PC-3 (cell line): ENCODE measurements at regions not wholly inside any gene's neighbourhood (a gene's known extent, or its start where the extent isn't known, plus 50 kb on each side); places are given as distances from the start of the nearest gene placed in this dataset.

ENCODE experiments used
- ATAC-seq: fragments of 200-7000 bp; cut with Tn5 transposase; 2 replicates; pipeline ENCODE4 v1.9.1; 2020; ENCODE audit warnings: mild to moderate bottlenecking, moderate library complexity
- BruUV-seq: library from RNA; stranded (reverse); fragments of 400-500 nt; replicated peaks from 2 replicates; lab custom pipeline; 2021; lab: Mats Ljungman, UMichigan
- CTCF ChIA-PET: fragments of 300-600 bp; sonication (Branson Sonifier 250); formaldehyde crosslinking; loops from one replicate; lab custom pipeline; 2022; ENCODE audit warnings: antibody characterized with exemption; lab: Charles Lee
- POLR2A ChIA-PET: fragments of 300-600 bp; sonication (Branson Sonifier 250); formaldehyde crosslinking; loops from one replicate; lab custom pipeline; 2022; ENCODE audit warnings: antibody characterized with exemption; ENCODE audit not compliant: unreplicated experiment; lab: Charles Lee
- DNase-seq: peaks from one replicate; pipeline ENCODE4 v3.0.0-alpha.2; 2015
- H2AFZ ChIP-seq: fragments of 300-600 bp; sonication (generic); 2 replicates; pipeline ENCODE4 v1.6.0; 2016; ENCODE audit warnings: antibody characterized with exemption, low read length
- H3F3A ChIP-seq: fragments of 300-600 bp; sonication (generic); one replicate; pipeline ENCODE4 v1.6.0; 2017; ENCODE audit warnings: antibody characterized with exemption, low read length, control low read depth, mild to moderate bottlenecking; ENCODE audit not compliant: unreplicated experiment
- H3K27ac ChIP-seq: fragments of 300-600 bp; sonication (generic); 2 replicates; pipeline ENCODE4 v1.5.1; 2016; ENCODE audit warnings: mild to moderate bottlenecking, low read length
- H3K27me3 ChIP-seq: fragments of 300-600 bp; sonication (generic); 2 replicates; pipeline ENCODE4 v1.6.1; 2016; ENCODE audit warnings: low read length, mixed read lengths
- H3K36me3 ChIP-seq: fragments of 300-600 bp; sonication (generic); 2 replicates; pipeline ENCODE4 v1.6.1; 2016; ENCODE audit warnings: low read depth, mixed run types, low read length, mixed read lengths
- H3K4me1 ChIP-seq: fragments of 300-600 bp; sonication (generic); 2 replicates; pipeline ENCODE4 v1.5.1; 2016; ENCODE audit warnings: low read length; ENCODE audit not compliant: insufficient read depth
- H3K4me2 ChIP-seq: fragments of 300-600 bp; sonication (generic); 2 replicates; pipeline ENCODE4 v1.6.0; 2016; ENCODE audit warnings: low read length
- H3K4me3 ChIP-seq: fragments of 300-600 bp; sonication (generic); 2 replicates; pipeline ENCODE4 v1.5.1; 2016; ENCODE audit warnings: mild to moderate bottlenecking, low read length, mixed read lengths
- H3K79me2 ChIP-seq: fragments of 300-600 bp; sonication (generic); 2 replicates; pipeline ENCODE4 v1.6.1; 2017; ENCODE audit warnings: low read length, mixed read lengths
- H3K9ac ChIP-seq: fragments of 300-600 bp; sonication (generic); 2 replicates; pipeline ENCODE4 v1.6.0; 2016; ENCODE audit warnings: mild to moderate bottlenecking, low read length
- H3K9me2 ChIP-seq: fragments of 300-600 bp; sonication (generic); replicated peaks from 2 replicates; pipeline ENCODE4 v1.6.1; 2016; ENCODE audit warnings: mixed run types, low read length, mixed read lengths
- H3K9me3 ChIP-seq: fragments of 300-600 bp; sonication (generic); 2 replicates; pipeline ENCODE4 v1.6.1; 2016; ENCODE audit warnings: low read length, mixed read lengths
- H4K20me1 ChIP-seq: fragments of 300-600 bp; sonication (generic); 2 replicates; pipeline ENCODE4 v1.6.1; 2016; ENCODE audit warnings: low read length, mixed read lengths
- EZH2 ChIP-seq: fragments of 300-600 bp; sonication (generic); IDR thresholded peaks from one replicate; pipeline ENCODE4 v1.6.1; 2017; ENCODE audit warnings: antibody characterized with exemption, mild to moderate bottlenecking, low read length; ENCODE audit not compliant: unreplicated experiment
- EZH2phosphoT487 ChIP-seq: fragments of 300-600 bp; sonication (generic); IDR thresholded peaks from 2 replicates; pipeline ENCODE4 v1.6.1; 2018; ENCODE audit warnings: mild to moderate bottlenecking, antibody characterized with exemption, low read length, borderline replicate concordance
- intact Hi-C: fragments of 100-400 bp; cut with micrococcal nuclease; formaldehyde crosslinking; loops from 2 replicates; pipeline ENCODE4 v1.9.0; 2023
- TF ChIP-seq, protein P1 (sequence below): fragments of 300-600 bp; sonication (generic); conservative IDR thresholded peaks from 2 replicates; pipeline ENCODE4 v1.5.1; 2017; ENCODE audit warnings: antibody characterized with exemption, low read depth, mild to moderate bottlenecking, low read length

DNA sequence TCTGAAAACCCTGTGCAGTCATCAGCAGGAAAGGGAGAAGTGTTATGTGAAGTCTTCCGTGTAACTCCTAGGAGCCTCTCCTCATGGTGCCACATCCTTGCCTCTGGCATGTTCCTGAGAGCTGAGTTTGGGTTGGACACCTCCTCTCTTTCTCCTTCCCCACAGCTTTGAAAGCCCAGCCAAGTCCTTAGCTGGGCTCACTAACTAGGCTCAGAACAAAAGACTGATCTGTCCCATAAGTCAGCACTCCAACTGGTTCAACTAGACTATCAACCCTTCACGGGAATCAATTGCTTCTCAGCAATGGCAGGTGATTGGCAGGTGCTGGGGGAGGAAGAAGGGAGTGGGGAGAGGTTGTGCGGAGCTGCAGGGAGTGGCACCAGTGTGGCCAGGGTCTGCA is 509.9 kb upstream of the B3GAT1 start:
- ChIA-PET POLR2A (no interaction called here), CTCF (no interaction called here)

DNA sequence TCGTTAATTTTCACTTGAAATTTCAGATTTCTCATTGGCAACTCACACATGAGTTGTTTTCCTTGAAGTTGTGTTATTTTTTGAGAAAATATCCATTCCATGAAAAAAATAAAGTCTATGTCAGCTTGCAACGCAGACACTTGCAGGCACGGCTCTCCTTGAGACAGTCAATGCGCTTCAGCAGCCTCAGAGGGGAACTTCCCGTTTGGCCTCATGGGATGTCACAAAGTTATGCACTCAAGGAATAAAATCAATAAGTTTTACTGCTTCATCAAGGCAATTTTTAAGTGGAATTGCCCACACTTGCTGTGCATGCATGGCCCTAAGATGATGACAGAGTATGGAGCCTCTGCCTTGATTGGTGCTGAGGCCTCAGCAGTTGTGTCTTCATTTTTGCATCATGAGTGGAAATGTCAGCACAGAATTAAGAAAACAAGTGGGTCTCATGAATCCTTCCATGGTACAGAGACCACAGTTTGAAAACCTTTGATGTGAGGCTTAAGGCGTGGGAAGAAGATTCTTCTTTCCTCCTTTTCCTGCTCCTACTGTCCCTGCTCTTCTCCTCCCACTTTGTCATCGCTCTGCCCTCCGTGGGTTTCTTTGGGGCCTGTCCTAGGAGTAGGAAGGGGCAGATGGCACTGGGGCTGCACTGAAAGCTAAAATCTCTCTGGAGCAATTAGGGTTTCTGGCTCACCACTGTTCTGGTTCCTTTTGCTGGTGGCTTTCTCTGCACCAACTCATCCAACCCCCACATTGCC is 509.0 kb upstream of the B3GAT1 start:
- no TSS peak for BruUV-seq
- H3K27me3 ChIP-seq, result peaks cover 21% of the 10 kb centered on the region; the same call in 1 of the 2 replicates

More for the DNA sequence above, 509.9 kb upstream of the B3GAT1 start:
- TF ChIP-seq EZH2phosphoT487, result no peak
- no peak for TF ChIP-seq EZH2
- TF ChIP-seq, protein P1, sequence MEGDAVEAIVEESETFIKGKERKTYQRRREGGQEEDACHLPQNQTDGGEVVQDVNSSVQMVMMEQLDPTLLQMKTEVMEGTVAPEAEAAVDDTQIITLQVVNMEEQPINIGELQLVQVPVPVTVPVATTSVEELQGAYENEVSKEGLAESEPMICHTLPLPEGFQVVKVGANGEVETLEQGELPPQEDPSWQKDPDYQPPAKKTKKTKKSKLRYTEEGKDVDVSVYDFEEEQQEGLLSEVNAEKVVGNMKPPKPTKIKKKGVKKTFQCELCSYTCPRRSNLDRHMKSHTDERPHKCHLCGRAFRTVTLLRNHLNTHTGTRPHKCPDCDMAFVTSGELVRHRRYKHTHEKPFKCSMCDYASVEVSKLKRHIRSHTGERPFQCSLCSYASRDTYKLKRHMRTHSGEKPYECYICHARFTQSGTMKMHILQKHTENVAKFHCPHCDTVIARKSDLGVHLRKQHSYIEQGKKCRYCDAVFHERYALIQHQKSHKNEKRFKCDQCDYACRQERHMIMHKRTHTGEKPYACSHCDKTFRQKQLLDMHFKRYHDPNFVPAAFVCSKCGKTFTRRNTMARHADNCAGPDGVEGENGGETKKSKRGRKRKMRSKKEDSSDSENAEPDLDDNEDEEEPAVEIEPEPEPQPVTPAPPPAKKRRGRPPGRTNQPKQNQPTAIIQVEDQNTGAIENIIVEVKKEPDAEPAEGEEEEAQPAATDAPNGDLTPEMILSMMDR, result no peak
- Histone ChIP-seq H3K4me1 (no peaks in the 10 kb centered on the region), H3K4me2 (no peak overlapping the region), H3K9ac (no peak overlapping the region), H3K9me2 (no peaks in the 10 kb centered on the region), H3F3A (no peaks in the 10 kb centered on the region), H3K4me3 (no peak overlapping the region), H3K79me2 (no peaks in the 10 kb centered on the region), H3K36me3 (no peaks in the 10 kb centered on the region), H4K20me1 (no peaks in the 10 kb centered on the region), H2AFZ (no peak overlapping the region), H3K27ac (no peak overlapping the region), H3K9me3 (peaks cover 11% of the 10 kb centered on the region; the same call in 1 of the 2 replicates), H3K27me3 (peaks cover 16% of the 10 kb centered on the region; the same call in 1 of the 2 replicates)
- DNase-seq (no peak), ATAC-seq (no peak)
- no TSS peak for BruUV-seq
- intact Hi-C loops, result no loop called here

More for the DNA sequence above, 509.0 kb upstream of the B3GAT1 start:
- Histone ChIP-seq H3K9ac (no peak overlapping the region), H3K9me3 (peaks cover 10% of the 10 kb centered on the region; the same call in 1 of the 2 replicates), H2AFZ (no peak overlapping the region), H3K9me2 (no peaks in the 10 kb centered on the region), H4K20me1 (no peaks in the 10 kb centered on the region), H3K79me2 (no peaks in the 10 kb centered on the region), H3K27ac (no peak overlapping the region), H3F3A (no peaks in the 10 kb centered on the region), H3K4me3 (no peak overlapping the region), H3K4me1 (no peaks in the 10 kb centered on the region), H3K36me3 (no peaks in the 10 kb centered on the region), H3K4me2 (no peak overlapping the region)
- DNase-seq, result no peak
- TF ChIP-seq, protein P1, result no peak
- TF ChIP-seq EZH2phosphoT487 (no peak), EZH2 (no peak)
- ChIA-PET CTCF (no interaction called here), POLR2A (no interaction called here)
- no peak for ATAC-seq
- intact Hi-C loops, result no loop called here
